Stimulated activated CD8-positive, alpha-beta memory T cell treated with anti-CD3 and anti-CD28 coated beads, Interleukin-2, amount 100 ng/mL, for 1 hour (primary cell): ENCODE measurements at regions not wholly inside any gene's neighbourhood (a gene's known extent, or its start where the extent isn't known, plus 50 kb on each side); places are given as distances from the start of the nearest gene placed in this dataset.

Experiments
- DNase-seq, 2 donors: peaks; one replicate each; pipeline ENCODE4 v3.0.0-alpha.2; 2020; ENCODE audit warnings: low read depth in 2 of 2

GRCh38 chr6:130766239-130767144, 60.7 kb upstream of the SMLR1 start:
- DNase-seq: no peak

- no peak for DNase-seq
These were observed 57.3 kb upstream of the SMLR1 start for GRCh38 chr6:130769861-130770260.

GRCh38 chr6:130771741-130772140, 55.5 kb upstream of the SMLR1 start:
- DNase-seq: no peak

GRCh38 chr6:130773860-130774259, 53.3 kb upstream of the SMLR1 start:
- no peak for DNase-seq

GRCh38 chr6:130775411-130776012, 51.7 kb upstream of the SMLR1 start:
- DNase-seq: no peak

GRCh38 chr6:130776287-130776925, 50.8 kb upstream of the SMLR1 start:
- DNase-seq: no peak
